ENCODE measurements at regions not wholly inside any gene's neighbourhood (a gene's known extent, or its start where the extent isn't known, plus 50 kb on each side); places are given as distances from the start of the nearest gene placed in this dataset.

- ATAC-seq (no peak), DNase-seq (ENCODE audit: low read depth, low spot score) (no peak)
- H3K27ac ChIP-seq (ENCODE audit: low read length) = no peak overlapping the region
- in situ Hi-C loops (cut with HindIII; ENCODE audit: low pct_unique_long_range_greater_than_20kb, low sequenced_read_pairs) = no loop called here
- no peaks in the 10 kb centered on the region for H3K9me3 ChIP-seq (ENCODE audit: control insufficient read depth, insufficient read depth, low read depth, low read length)
- ChIA-PET CTCF (no interaction called here), POLR2A (no interaction called here)
- H3K36me3 ChIP-seq (ENCODE audit: control insufficient read depth, insufficient read depth, low read length) = no peaks in the 10 kb centered on the region
- BruUV-seq (replicated peaks) = no TSS peak
- intact Hi-C loops (cut with micrococcal nuclease; ENCODE audit: unreplicated experiment) = no loop called here
- H3K4me3 ChIP-seq (ENCODE audit: low read depth in 2 of 2, low read length in 2 of 2) = no peak overlapping the region
- TF ChIP-seq TCF7L2 (IDR thresholded peaks at IDR 0.05; ENCODE audit: low read depth, low read length) (no peak), POLR2AphosphoS5 (IDR thresholded peaks at IDR 0.05; ENCODE audit: low read depth, low read length) (no peak)
- TF ChIP-seq, protein P1, sequence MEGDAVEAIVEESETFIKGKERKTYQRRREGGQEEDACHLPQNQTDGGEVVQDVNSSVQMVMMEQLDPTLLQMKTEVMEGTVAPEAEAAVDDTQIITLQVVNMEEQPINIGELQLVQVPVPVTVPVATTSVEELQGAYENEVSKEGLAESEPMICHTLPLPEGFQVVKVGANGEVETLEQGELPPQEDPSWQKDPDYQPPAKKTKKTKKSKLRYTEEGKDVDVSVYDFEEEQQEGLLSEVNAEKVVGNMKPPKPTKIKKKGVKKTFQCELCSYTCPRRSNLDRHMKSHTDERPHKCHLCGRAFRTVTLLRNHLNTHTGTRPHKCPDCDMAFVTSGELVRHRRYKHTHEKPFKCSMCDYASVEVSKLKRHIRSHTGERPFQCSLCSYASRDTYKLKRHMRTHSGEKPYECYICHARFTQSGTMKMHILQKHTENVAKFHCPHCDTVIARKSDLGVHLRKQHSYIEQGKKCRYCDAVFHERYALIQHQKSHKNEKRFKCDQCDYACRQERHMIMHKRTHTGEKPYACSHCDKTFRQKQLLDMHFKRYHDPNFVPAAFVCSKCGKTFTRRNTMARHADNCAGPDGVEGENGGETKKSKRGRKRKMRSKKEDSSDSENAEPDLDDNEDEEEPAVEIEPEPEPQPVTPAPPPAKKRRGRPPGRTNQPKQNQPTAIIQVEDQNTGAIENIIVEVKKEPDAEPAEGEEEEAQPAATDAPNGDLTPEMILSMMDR (IDR thresholded peaks at IDR 0.05) = no peak
- H3K4me1 ChIP-seq (ENCODE audit: control insufficient read depth, insufficient read depth, low read length) = no peaks in the 10 kb centered on the region
- no peaks in the 10 kb centered on the region for H3K27me3 ChIP-seq (ENCODE audit: control insufficient read depth, insufficient read depth, low read length)
Measured at GRCh38 chr11:14593671-14594070, 49.9 kb upstream of the PDE3B start.
